ENCODE measurements at regions not wholly inside any gene's neighbourhood (a gene's known extent, or its start where the extent isn't known, plus 50 kb on each side); places are given as distances from the start of the nearest gene placed in this dataset.

- Histone ChIP-seq H3K27ac (ENCODE audit: low read depth, low read length) (no peak overlapping the region), H3K4ac (ENCODE audit: low read depth, low read length) (no peak overlapping the region), H2BK120ac (ENCODE audit: insufficient read depth, low read length, poor library complexity) (no peak overlapping the region), H3K18ac (ENCODE audit: low read length) (no peak overlapping the region), H3K36me3 (ENCODE audit: control insufficient read depth in 1 of 2, insufficient read depth in 2 of 2, low read length in 2 of 2) (no peaks in the 10 kb centered on the region), H3K79me2 (ENCODE audit: control insufficient read depth, insufficient read depth, low read length, poor library complexity) (no peaks in the 10 kb centered on the region), H2BK12ac (ENCODE audit: low read length) (no peak overlapping the region), H3K14ac (ENCODE audit: low read length) (no peak overlapping the region), H4K12ac (ENCODE audit: low read depth, low read length) (no peak overlapping the region), H3K9me3 (ENCODE audit: insufficient read depth, low read depth, low read length) (peaks cover 2% of the 10 kb centered on the region), H3K23ac (ENCODE audit: low read length) (no peak overlapping the region), H3K79me1 (ENCODE audit: low read length) (no peaks in the 10 kb centered on the region), H2AK5ac (ENCODE audit: low read length) (no peak overlapping the region), H3K4me3 (ENCODE audit: low read depth, low read length) (no peak overlapping the region), H3K4me2 (ENCODE audit: low read length) (no peak overlapping the region), H3K4me1 (ENCODE audit: control insufficient read depth in 1 of 2, insufficient read depth in 2 of 2, low read length in 2 of 2) (peaks cover 0 to 2% of the 10 kb centered on the region in 2 experiments), H2BK5ac (ENCODE audit: low read depth, low read length, poor library complexity) (no peak overlapping the region), H2AFZ (ENCODE audit: insufficient read depth, low read length, poor library complexity) (no peak overlapping the region), H4K8ac (ENCODE audit: low read depth, low read length) (no peak overlapping the region), H3K27me3 (ENCODE audit: insufficient read depth, low read length) (no peaks in the 10 kb centered on the region), H3K9ac (ENCODE audit: low read length) (no peak overlapping the region), H4K91ac (ENCODE audit: low read depth, low read length) (no peak overlapping the region)
- no CpG with 5 or more reads among the region's 10 CpGs for WGBS (ENCODE audit: extremely low coverage, insufficient coverage, insufficient read length)
- DNase-seq = peak; percentile 24 to 53
These were observed 117.8 kb downstream of the WNT5A start for GRCh38 chr3:55369141-55369847.

- Histone ChIP-seq H3K4me3 (ENCODE audit: low read depth, low read length) (no peak overlapping the region), H3K79me1 (ENCODE audit: low read length) (no peaks in the 10 kb centered on the region), H3K23ac (ENCODE audit: low read length) (no peak overlapping the region), H4K12ac (ENCODE audit: low read depth, low read length) (no peak overlapping the region), H3K4me1 (ENCODE audit: control insufficient read depth in 1 of 2, insufficient read depth in 2 of 2, low read length in 2 of 2) (peaks cover 0 to 4% of the 10 kb centered on the region in 2 experiments), H3K27me3 (ENCODE audit: insufficient read depth, low read length) (no peaks in the 10 kb centered on the region), H2BK5ac (ENCODE audit: low read depth, low read length, poor library complexity) (no peak overlapping the region), H2BK12ac (ENCODE audit: low read length) (no peak overlapping the region), H2AK5ac (ENCODE audit: low read length) (no peak overlapping the region), H2AFZ (ENCODE audit: insufficient read depth, low read length, poor library complexity) (no peak overlapping the region), H2BK120ac (ENCODE audit: insufficient read depth, low read length, poor library complexity) (no peak overlapping the region), H4K91ac (ENCODE audit: low read depth, low read length) (no peak overlapping the region), H3K9me3 (ENCODE audit: insufficient read depth, low read depth, low read length) (peaks cover 2% of the 10 kb centered on the region), H3K14ac (ENCODE audit: low read length) (no peak overlapping the region), H3K4ac (ENCODE audit: low read depth, low read length) (no peak overlapping the region), H3K27ac (ENCODE audit: low read depth, low read length) (no peak overlapping the region), H3K4me2 (ENCODE audit: low read length) (no peak overlapping the region), H3K79me2 (ENCODE audit: control insufficient read depth, insufficient read depth, low read length, poor library complexity) (no peaks in the 10 kb centered on the region), H3K9ac (ENCODE audit: low read length) (no peak overlapping the region), H4K8ac (ENCODE audit: low read depth, low read length) (no peak overlapping the region), H3K36me3 (ENCODE audit: control insufficient read depth in 1 of 2, insufficient read depth in 2 of 2, low read length in 2 of 2) (no peaks in the 10 kb centered on the region), H3K18ac (ENCODE audit: low read length) (no peak overlapping the region)
- no peak for DNase-seq
- WGBS (ENCODE audit: extremely low coverage, insufficient coverage, insufficient read length) = no CpG with 5 or more reads among the region's 6 CpGs
These were observed 118.7 kb downstream of the WNT5A start for GRCh38 chr3:55368366-55368765.

- no CpG with 5 or more reads among the region's 2 CpGs for WGBS (ENCODE audit: extremely low coverage, insufficient coverage, insufficient read length)
- Histone ChIP-seq H4K8ac (ENCODE audit: low read depth, low read length) (no peak overlapping the region), H3K9ac (ENCODE audit: low read length) (no peak overlapping the region), H3K36me3 (ENCODE audit: control insufficient read depth in 1 of 2, insufficient read depth in 2 of 2, low read length in 2 of 2) (no peaks in the 10 kb centered on the region), H2BK5ac (ENCODE audit: low read depth, low read length, poor library complexity) (no peak overlapping the region), H3K9me3 (ENCODE audit: insufficient read depth, low read depth, low read length) (peaks cover 2% of the 10 kb centered on the region), H3K79me2 (ENCODE audit: control insufficient read depth, insufficient read depth, low read length, poor library complexity) (no peaks in the 10 kb centered on the region), H3K18ac (ENCODE audit: low read length) (no peak overlapping the region), H3K79me1 (ENCODE audit: low read length) (no peaks in the 10 kb centered on the region), H3K23ac (ENCODE audit: low read length) (no peak overlapping the region), H3K14ac (ENCODE audit: low read length) (no peak overlapping the region), H2AK5ac (ENCODE audit: low read length) (no peak overlapping the region), H3K4ac (ENCODE audit: low read depth, low read length) (no peak overlapping the region), H3K4me3 (ENCODE audit: low read depth, low read length) (no peak overlapping the region), H3K4me1 (ENCODE audit: control insufficient read depth in 1 of 2, insufficient read depth in 2 of 2, low read length in 2 of 2) (peaks cover 0 to 4% of the 10 kb centered on the region in 2 experiments), H3K27ac (ENCODE audit: low read depth, low read length) (no peak overlapping the region), H2AFZ (ENCODE audit: insufficient read depth, low read length, poor library complexity) (no peak overlapping the region), H2BK12ac (ENCODE audit: low read length) (no peak overlapping the region), H4K12ac (ENCODE audit: low read depth, low read length) (no peak overlapping the region), H4K91ac (ENCODE audit: low read depth, low read length) (no peak overlapping the region), H2BK120ac (ENCODE audit: insufficient read depth, low read length, poor library complexity) (no peak overlapping the region), H3K27me3 (ENCODE audit: insufficient read depth, low read length) (no peaks in the 10 kb centered on the region), H3K4me2 (ENCODE audit: low read length) (no peak overlapping the region)
- DNase-seq = peak in 1 of 2 donors; percentile 36
These were observed 119.7 kb downstream of the WNT5A start for GRCh38 chr3:55367384-55367783.

- H3K4ac ChIP-seq (ENCODE audit: low read depth, low read length) = no peak overlapping the region
- H3K79me2 ChIP-seq (ENCODE audit: control insufficient read depth, insufficient read depth, low read length, poor library complexity) = no peaks in the 10 kb centered on the region
- H3K4me3 ChIP-seq (ENCODE audit: low read depth, low read length) = no peak overlapping the region
- H3K18ac ChIP-seq (ENCODE audit: low read length) = no peak overlapping the region
- peak overlapping the region; percentile 54 for H2BK12ac ChIP-seq (ENCODE audit: low read length)
- no peak overlapping the region for H2BK120ac ChIP-seq (ENCODE audit: insufficient read depth, low read length, poor library complexity)
- peak; percentile 51 to 90 for DNase-seq
- no peak overlapping the region for H3K23ac ChIP-seq (ENCODE audit: low read length)
- no CpG with 5 or more reads among the region's 4 CpGs for WGBS (ENCODE audit: extremely low coverage, insufficient coverage, insufficient read length)
- H3K9me3 ChIP-seq (ENCODE audit: insufficient read depth, low read depth, low read length) = peaks cover 2% of the 10 kb centered on the region
- no peak overlapping the region for H4K8ac ChIP-seq (ENCODE audit: low read depth, low read length)
- H2AFZ ChIP-seq (ENCODE audit: insufficient read depth, low read length, poor library complexity) = no peak overlapping the region
- no peaks in the 10 kb centered on the region for H3K79me1 ChIP-seq (ENCODE audit: low read length)
- no peak overlapping the region for H2AK5ac ChIP-seq (ENCODE audit: low read length)
- peak overlapping the region; percentile 53 for H3K27ac ChIP-seq (ENCODE audit: low read depth, low read length)
- no peak overlapping the region for H3K14ac ChIP-seq (ENCODE audit: low read length)
- peaks cover 0 to 4% of the 10 kb centered on the region in 2 experiments for H3K4me1 ChIP-seq (ENCODE audit: control insufficient read depth in 1 of 2, insufficient read depth in 2 of 2, low read length in 2 of 2)
- H3K9ac ChIP-seq (ENCODE audit: low read length) = no peak overlapping the region
- no peak overlapping the region for H3K4me2 ChIP-seq (ENCODE audit: low read length)
- no peak overlapping the region for H2BK5ac ChIP-seq (ENCODE audit: low read depth, low read length, poor library complexity)
- no peaks in the 10 kb centered on the region for H3K36me3 ChIP-seq (ENCODE audit: control insufficient read depth in 1 of 2, insufficient read depth in 2 of 2, low read length in 2 of 2)
- H4K12ac ChIP-seq (ENCODE audit: low read depth, low read length) = no peak overlapping the region
- H3K27me3 ChIP-seq (ENCODE audit: insufficient read depth, low read length) = no peaks in the 10 kb centered on the region
- peak overlapping the region; percentile 55 for H4K91ac ChIP-seq (ENCODE audit: low read depth, low read length)
These were observed 122.7 kb downstream of the WNT5A start for GRCh38 chr3:55364421-55364820.
